ENCODE measurements at regions not wholly inside any gene's neighbourhood (a gene's known extent, or its start where the extent isn't known, plus 50 kb on each side); places are given as distances from the start of the nearest gene placed in this dataset.

DNA sequence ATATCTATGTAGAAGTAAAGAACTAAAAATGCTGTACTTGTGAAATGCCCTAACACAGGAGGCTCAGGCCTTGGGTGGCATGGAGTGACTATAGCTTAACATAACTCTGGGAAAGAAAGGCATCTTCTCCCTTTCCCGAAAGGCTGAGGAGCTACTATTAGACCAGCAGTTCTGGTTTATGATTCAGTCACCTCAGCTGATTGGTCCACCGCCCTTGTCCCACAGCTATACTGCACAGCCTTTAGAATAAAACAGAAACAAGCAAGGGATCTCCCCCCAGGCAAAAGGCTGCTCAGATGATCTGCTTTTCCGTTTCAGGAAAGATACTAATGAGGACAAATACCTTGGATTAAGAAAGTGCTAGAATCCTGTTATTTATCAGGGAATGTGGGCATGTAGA, 171.3 kb downstream of the SNCA start:
- DNase-seq (ENCODE audit: low read depth): no peak
- H3K4me3 ChIP-seq (ENCODE audit: low read depth, low read length): no peak overlapping the region
- TF ChIP-seq, protein P1, sequence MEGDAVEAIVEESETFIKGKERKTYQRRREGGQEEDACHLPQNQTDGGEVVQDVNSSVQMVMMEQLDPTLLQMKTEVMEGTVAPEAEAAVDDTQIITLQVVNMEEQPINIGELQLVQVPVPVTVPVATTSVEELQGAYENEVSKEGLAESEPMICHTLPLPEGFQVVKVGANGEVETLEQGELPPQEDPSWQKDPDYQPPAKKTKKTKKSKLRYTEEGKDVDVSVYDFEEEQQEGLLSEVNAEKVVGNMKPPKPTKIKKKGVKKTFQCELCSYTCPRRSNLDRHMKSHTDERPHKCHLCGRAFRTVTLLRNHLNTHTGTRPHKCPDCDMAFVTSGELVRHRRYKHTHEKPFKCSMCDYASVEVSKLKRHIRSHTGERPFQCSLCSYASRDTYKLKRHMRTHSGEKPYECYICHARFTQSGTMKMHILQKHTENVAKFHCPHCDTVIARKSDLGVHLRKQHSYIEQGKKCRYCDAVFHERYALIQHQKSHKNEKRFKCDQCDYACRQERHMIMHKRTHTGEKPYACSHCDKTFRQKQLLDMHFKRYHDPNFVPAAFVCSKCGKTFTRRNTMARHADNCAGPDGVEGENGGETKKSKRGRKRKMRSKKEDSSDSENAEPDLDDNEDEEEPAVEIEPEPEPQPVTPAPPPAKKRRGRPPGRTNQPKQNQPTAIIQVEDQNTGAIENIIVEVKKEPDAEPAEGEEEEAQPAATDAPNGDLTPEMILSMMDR (IDR thresholded peaks at IDR 0.05; ENCODE audit: insufficient read depth, low read depth, low read length, missing control alignments): no peak

DNA sequence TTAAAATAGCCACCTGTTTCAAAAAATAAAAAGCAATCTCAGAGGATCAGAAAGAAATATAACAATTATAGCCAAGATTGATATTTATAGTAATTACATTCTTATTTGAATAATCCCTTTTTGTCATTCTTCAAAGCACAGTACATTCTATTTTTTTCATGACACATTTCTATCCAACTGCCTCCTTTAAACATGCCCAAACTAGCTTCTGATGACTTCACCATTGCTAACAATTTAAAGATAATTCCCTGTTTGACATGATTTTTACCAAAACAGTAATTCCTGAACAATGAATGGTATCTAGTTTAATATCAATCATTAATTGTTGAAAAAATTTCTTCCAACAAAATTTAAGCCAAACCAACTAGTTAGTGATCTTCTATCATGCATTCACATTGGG, 172.4 kb downstream of the SNCA start:
- TF ChIP-seq, protein P1 (IDR thresholded peaks at IDR 0.05; ENCODE audit: insufficient read depth, low read depth, low read length, missing control alignments): no peak
- no peak for DNase-seq (ENCODE audit: low read depth)
- H3K4me3 ChIP-seq (ENCODE audit: low read depth, low read length): no peak overlapping the region

DNA sequence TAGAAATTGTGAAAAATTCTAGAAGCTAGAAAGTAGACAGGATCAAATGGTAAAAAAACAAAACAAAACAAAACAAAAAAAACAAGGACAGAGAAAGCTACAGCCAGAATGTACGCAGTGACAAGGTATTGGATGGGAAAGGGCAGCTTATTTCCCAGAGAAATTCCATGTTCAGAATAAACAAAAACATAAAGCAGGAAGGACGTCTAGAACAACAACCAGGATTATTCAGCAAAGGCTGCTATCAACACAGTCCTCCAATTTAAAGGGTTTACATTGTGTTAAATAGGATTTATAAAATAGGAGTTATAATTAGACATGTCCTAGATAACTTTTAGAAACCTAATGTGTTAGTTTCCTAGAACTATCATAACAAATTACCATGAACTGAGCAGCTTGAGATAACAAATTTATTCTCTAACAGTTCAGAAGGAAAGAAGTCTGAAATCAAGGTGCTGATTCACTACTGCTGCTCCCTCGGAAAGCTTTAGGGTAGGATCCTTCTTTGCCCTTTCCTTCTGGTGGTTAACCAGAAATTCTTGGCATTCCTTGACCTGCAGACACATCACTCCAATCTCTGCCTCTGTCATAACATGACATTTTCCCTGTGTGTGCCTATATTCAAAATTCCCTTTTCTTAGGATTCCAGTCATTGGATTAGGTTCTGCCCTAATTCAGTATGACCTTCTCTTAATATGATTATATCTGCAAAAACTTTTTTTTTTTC, 175.6 kb downstream of the SNCA start:
- DNase-seq (ENCODE audit: low read depth): no peak
- TF ChIP-seq, protein P1 (IDR thresholded peaks at IDR 0.05; ENCODE audit: insufficient read depth, low read depth, low read length, missing control alignments): no peak
- H3K4me3 ChIP-seq (ENCODE audit: low read depth, low read length): no peak overlapping the region

DNA sequence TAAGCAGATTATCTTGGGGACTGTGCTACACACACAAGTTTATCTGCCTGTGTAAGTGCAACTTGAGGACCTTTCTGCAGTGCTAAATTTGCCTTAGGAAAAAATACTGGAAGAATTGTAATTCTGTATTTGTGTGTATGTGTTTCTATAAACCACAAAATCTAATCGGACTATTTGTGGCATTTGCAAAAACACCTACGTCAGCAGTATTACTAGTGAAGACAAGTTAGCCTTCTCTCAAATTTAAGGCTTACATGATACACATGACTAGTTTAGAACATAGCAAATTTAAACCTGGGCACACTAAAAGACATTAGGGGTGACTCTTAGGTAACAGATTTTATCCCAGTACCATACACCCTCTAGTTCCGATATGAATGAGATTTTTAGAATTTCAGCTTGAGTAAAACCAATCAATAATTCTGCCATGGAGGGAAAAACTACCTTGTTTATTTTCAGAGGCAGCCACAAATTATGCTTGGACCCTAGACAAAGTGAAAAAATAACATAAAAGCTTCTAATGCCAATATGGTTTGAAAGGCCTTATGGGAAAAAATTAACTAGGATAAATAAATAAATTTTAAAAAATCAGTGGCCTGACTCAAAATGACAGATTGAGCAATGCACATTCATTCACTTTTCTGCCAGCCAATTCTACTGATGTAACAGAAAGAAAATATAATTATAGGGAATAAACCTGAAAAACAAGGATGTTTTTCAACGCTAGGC, 176.4 kb downstream of the SNCA start:
- DNase-seq (ENCODE audit: low read depth): no peak
- no peak overlapping the region for H3K4me3 ChIP-seq (ENCODE audit: low read depth, low read length)
- TF ChIP-seq, protein P1 (IDR thresholded peaks at IDR 0.05; ENCODE audit: insufficient read depth, low read depth, low read length, missing control alignments): no peak

DNA sequence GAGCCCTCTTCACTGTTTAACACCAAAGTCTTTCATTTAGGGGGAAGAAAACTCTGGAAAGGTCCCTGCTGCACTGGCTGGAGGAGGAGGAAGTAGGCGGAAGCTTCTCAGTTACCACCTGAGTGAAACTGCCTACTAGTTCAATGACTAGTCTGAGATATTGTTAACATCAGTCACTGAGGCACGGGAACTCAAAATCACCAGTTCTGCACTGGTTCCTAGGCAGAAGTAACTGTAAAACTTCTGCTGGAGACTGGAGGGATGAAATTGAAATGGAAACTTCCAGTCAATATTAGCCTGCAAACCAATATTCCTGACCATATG, 178.3 kb downstream of the SNCA start:
- DNase-seq (ENCODE audit: low read depth): peak; percentile 49
- H3K4me3 ChIP-seq (ENCODE audit: low read depth, low read length): no peak overlapping the region
- TF ChIP-seq, protein P1 (IDR thresholded peaks at IDR 0.05; ENCODE audit: insufficient read depth, low read depth, low read length, missing control alignments): no peak

DNA sequence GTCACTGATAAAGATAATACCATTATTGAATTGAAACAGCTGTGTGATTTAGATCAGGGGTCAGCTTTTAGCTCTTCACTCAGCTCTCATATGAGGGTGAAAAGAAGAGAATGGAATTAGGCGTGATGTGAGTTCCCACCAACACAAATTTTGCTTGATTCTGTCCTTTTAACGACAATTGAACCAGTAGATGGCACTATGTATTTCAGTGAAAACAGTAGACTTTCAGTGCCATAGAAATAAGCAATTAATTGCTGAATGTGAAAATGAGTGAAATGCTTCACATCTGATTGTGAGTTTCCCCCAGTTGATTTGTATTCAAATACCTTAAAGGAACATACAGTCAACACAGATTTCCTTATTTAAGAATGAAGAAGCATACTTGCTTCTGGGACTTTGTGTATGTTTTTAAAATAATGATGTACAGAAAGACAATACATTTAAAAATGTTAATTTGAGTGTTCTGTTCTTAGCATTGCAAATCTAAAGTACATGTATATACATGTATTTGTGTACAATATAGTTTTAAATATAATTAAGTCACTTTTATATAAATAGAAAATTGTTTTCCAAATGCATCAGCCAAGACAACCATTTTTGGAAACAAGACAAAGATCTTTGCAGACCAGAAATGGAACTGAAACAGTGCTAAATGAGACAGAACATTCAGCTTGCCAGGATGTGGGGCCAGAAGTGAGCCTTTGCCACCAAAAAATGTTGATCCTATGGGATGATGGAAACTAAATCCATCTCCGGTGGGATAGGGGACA, 178.8 kb downstream of the SNCA start:
- peak; percentile 40 for DNase-seq (ENCODE audit: low read depth)
- TF ChIP-seq, protein P1 (IDR thresholded peaks at IDR 0.05; ENCODE audit: insufficient read depth, low read depth, low read length, missing control alignments): peak; percentile 13
- H3K4me3 ChIP-seq (ENCODE audit: low read depth, low read length): no peak overlapping the region

All from GM12865 (cell line).